Caco-2 (cell line): ENCODE measurements at regions not wholly inside any gene's neighbourhood (a gene's known extent, or its start where the extent isn't known, plus 50 kb on each side); places are given as distances from the start of the nearest gene placed in this dataset.

ENCODE experiments used
- BruUV-seq: library from RNA; stranded (reverse); fragments of 400-500 nt; replicated peaks from 2 replicates; lab custom pipeline; 2021; lab: Mats Ljungman, UMichigan
- CTCF ChIA-PET: fragments of 300-600 bp; sonication (Branson Sonifier 250); formaldehyde crosslinking; loops from one replicate; lab custom pipeline; 2022; ENCODE audit warnings: antibody characterized with exemption; lab: Charles Lee
- POLR2A ChIA-PET: fragments of 300-600 bp; sonication (Branson Sonifier 250); formaldehyde crosslinking; loops from one replicate; lab custom pipeline; 2022; ENCODE audit warnings: antibody characterized with exemption; lab: Charles Lee
- DNase-seq, 2 experiments: peaks; one replicate each; pipeline versions ENCODE4 v3.0.0 to v3.0.0-alpha.2; 2020 to 2022
- H3K27me3 ChIP-seq: replicated peaks from 2 replicates; pipeline ENCODE4 v1.6.0; 2011; ENCODE audit warnings: low read length; ENCODE audit not compliant: control insufficient read depth, insufficient read depth
- H3K36me3 ChIP-seq: 2 replicates; pipeline ENCODE4 v1.5.1; 2011; ENCODE audit warnings: low read length; ENCODE audit not compliant: control insufficient read depth, insufficient read depth
- H3K4me1 ChIP-seq: fragments of 250-450 bp; sonication (Bioruptor Pico); 2 replicates; pipeline ENCODE4 v1.5.1; 2020; ENCODE audit warnings: mild to moderate bottlenecking
- H3K4me3 ChIP-seq: 2 replicates; pipeline ENCODE4 v1.5.1; 2011; ENCODE audit warnings: low read depth, mild to moderate bottlenecking, control low read depth, low read length
- H3K9me3 ChIP-seq: fragments of 250-450 bp; sonication (Bioruptor Pico); 2 replicates; pipeline ENCODE4 v1.5.1; 2020; ENCODE audit warnings: mild to moderate bottlenecking, moderate library complexity
- H3K27ac Mint-ChIP-seq: one replicate; pipeline ENCODE4 v1.8.0; 2022; ENCODE audit warnings: mixed read lengths; ENCODE audit not compliant: unreplicated experiment
- H3K27me3 Mint-ChIP-seq: one replicate; pipeline ENCODE4 v1.8.0; 2022; ENCODE audit warnings: mixed read lengths; ENCODE audit not compliant: insufficient read depth, unreplicated experiment
- H3K36me3 Mint-ChIP-seq: one replicate; pipeline ENCODE4 v1.8.0; 2022; ENCODE audit warnings: mild to moderate bottlenecking, mixed read lengths; ENCODE audit not compliant: insufficient read depth, unreplicated experiment
- H3K4me1 Mint-ChIP-seq: one replicate; pipeline ENCODE4 v1.8.0; 2022; ENCODE audit warnings: low read depth, mixed read lengths; ENCODE audit not compliant: unreplicated experiment
- H3K4me3 Mint-ChIP-seq: one replicate; pipeline ENCODE4 v1.8.0; 2022; ENCODE audit warnings: mild to moderate bottlenecking, moderate library complexity, mixed read lengths; ENCODE audit not compliant: unreplicated experiment
- H3K9me3 Mint-ChIP-seq: one replicate; pipeline ENCODE4 v1.8.0; 2022; ENCODE audit warnings: mixed read lengths; ENCODE audit not compliant: unreplicated experiment
- CTCF ChIP-seq, 2 experiments: fragments of 200-600 bp in 1 of 2; IDR thresholded peaks; 1 replicate in 1 of 2; 2 replicates in 1 of 2; pipeline versions ENCODE4 v1.5.1 to v1.8.0; 2011 to 2022; ENCODE audit warnings: antibody characterized with exemption in 1 of 2, control low read depth in 1 of 2, inconsistent platforms in 1 of 2, low read depth in 1 of 2, low read length in 1 of 2, mild to moderate bottlenecking in 1 of 2, moderate library complexity in 1 of 2; ENCODE audit not compliant: insufficient read depth in 1 of 2, severe bottlenecking in 1 of 2, unreplicated experiment in 1 of 2
- intact Hi-C: fragments of 100-400 bp; cut with micrococcal nuclease; formaldehyde crosslinking; loops from one replicate; pipeline ENCODE4 v1.10.0; 2022; ENCODE audit not compliant: unreplicated experiment

- no peak overlapping the region for H3K4me3 Mint-ChIP-seq
- H3K36me3 Mint-ChIP-seq, result no peaks in the 10 kb centered on the region
- Histone ChIP-seq H3K4me3 (no peak overlapping the region), H3K9me3 (no peaks in the 10 kb centered on the region), H3K27me3 (no peaks in the 10 kb centered on the region), H3K36me3 (no peaks in the 10 kb centered on the region), H3K4me1 (no peaks in the 10 kb centered on the region)
- BruUV-seq, result no TSS peak
- DNase-seq, result no peak
- POLR2A ChIA-PET, result no interaction called here
- no peaks in the 10 kb centered on the region for H3K9me3 Mint-ChIP-seq
- H3K4me1 Mint-ChIP-seq, result no peaks in the 10 kb centered on the region
- intact Hi-C loops, result no loop called here
- CTCF ChIA-PET, result no interaction called here
- no peak for TF ChIP-seq CTCF (IDR thresholded peaks at IDR 0.05; ENCODE audit: insufficient read depth in 1 of 2, low read depth in 1 of 2, low read length in 1 of 2, severe bottlenecking in 1 of 2, unreplicated experiment in 1 of 2)
- H3K27me3 Mint-ChIP-seq, result no peaks in the 10 kb centered on the region
- H3K27ac Mint-ChIP-seq, result no peak overlapping the region
Observed at GRCh38 chr6:76174722-76175121, 102.3 kb upstream of the IMPG1 start.

- BruUV-seq, result no TSS peak
- H3K9me3 Mint-ChIP-seq, result peaks cover 35% of the 10 kb centered on the region
Observed at GRCh38 chr6:76166874-76167273, 94.4 kb upstream of the IMPG1 start.

GRCh38 chr6:76166297-76166696 lies 93.8 kb upstream of the IMPG1 start:
- no peak overlapping the region for H3K4me3 Mint-ChIP-seq
- H3K27me3 ChIP-seq, result no peaks in the 10 kb centered on the region
- H3K4me1 ChIP-seq, result no peaks in the 10 kb centered on the region
- no peak overlapping the region for H3K27ac Mint-ChIP-seq
- H3K36me3 ChIP-seq, result no peaks in the 10 kb centered on the region
- H3K4me3 ChIP-seq, result no peak overlapping the region
- ChIA-PET CTCF (no interaction called here), POLR2A (no interaction called here)
- H3K9me3 Mint-ChIP-seq, result peaks cover 35% of the 10 kb centered on the region
- no peak for DNase-seq
- no peaks in the 10 kb centered on the region for H3K27me3 Mint-ChIP-seq
- no peaks in the 10 kb centered on the region for H3K9me3 ChIP-seq
- BruUV-seq, result no TSS peak
- H3K4me1 Mint-ChIP-seq, result no peaks in the 10 kb centered on the region
- no peaks in the 10 kb centered on the region for H3K36me3 Mint-ChIP-seq
- TF ChIP-seq CTCF (IDR thresholded peaks at IDR 0.05; ENCODE audit: insufficient read depth in 1 of 2, low read depth in 1 of 2, low read length in 1 of 2, severe bottlenecking in 1 of 2, unreplicated experiment in 1 of 2), result no peak
- intact Hi-C loops, result no loop called here

More at GRCh38 chr6:76166874-76167273, 94.4 kb upstream of the IMPG1 start:
- no peak for DNase-seq
- Mint-ChIP-seq H3K4me1 (no peaks in the 10 kb centered on the region), H3K27me3 (no peaks in the 10 kb centered on the region), H3K4me3 (no peak overlapping the region), H3K36me3 (no peaks in the 10 kb centered on the region), H3K27ac (no peak overlapping the region)
- Histone ChIP-seq H3K36me3 (no peaks in the 10 kb centered on the region), H3K27me3 (no peaks in the 10 kb centered on the region), H3K9me3 (no peaks in the 10 kb centered on the region), H3K4me1 (no peaks in the 10 kb centered on the region), H3K4me3 (no peak overlapping the region)
- no peak for TF ChIP-seq CTCF (IDR thresholded peaks at IDR 0.05; ENCODE audit: insufficient read depth in 1 of 2, low read depth in 1 of 2, low read length in 1 of 2, severe bottlenecking in 1 of 2, unreplicated experiment in 1 of 2)
- CTCF ChIA-PET, result no interaction called here
- POLR2A ChIA-PET, result no interaction called here
- intact Hi-C loops, result no loop called here
